Activated naive CD4-positive, alpha-beta T cell treated with anti-CD3 and anti-CD28 coated beads for 36 hours (primary cell): ENCODE measurements at regions not wholly inside any gene's neighbourhood (a gene's known extent, or its start where the extent isn't known, plus 50 kb on each side); places are given as distances from the start of the nearest gene placed in this dataset.

ENCODE experiments used
- CTCF ChIA-PET: fragments of 350-600 bp; sonication (Branson Sonifier 250); formaldehyde crosslinking; loops from one replicate; lab custom pipeline; 2021; ENCODE audit warnings: antibody characterized with exemption; lab: Charles Lee
- DNase-seq: peaks from one replicate; pipeline ENCODE4 v3.0.0-alpha.2; 2020
- H3K27ac Mint-ChIP-seq: one replicate; pipeline ENCODE4 v1.8.0; 2021; ENCODE audit warnings: mild to moderate bottlenecking, mixed read lengths
- H3K27me3 Mint-ChIP-seq: one replicate; pipeline ENCODE4 v1.8.0; 2021; ENCODE audit warnings: low read depth, mixed read lengths
- H3K36me3 Mint-ChIP-seq: one replicate; pipeline ENCODE4 v1.8.0; 2021; ENCODE audit warnings: low read depth, mixed read lengths
- H3K4me1 Mint-ChIP-seq: one replicate; pipeline ENCODE4 v1.8.0; 2021; ENCODE audit warnings: low read depth, mixed read lengths
- H3K4me3 Mint-ChIP-seq: one replicate; pipeline ENCODE4 v1.8.0; 2021; ENCODE audit warnings: mild to moderate bottlenecking, moderate library complexity, mixed read lengths
- H3K9me3 Mint-ChIP-seq: one replicate; pipeline ENCODE4 v1.8.0; 2021; ENCODE audit warnings: mixed read lengths
- intact Hi-C: fragments of 100-400 bp; cut with micrococcal nuclease; formaldehyde crosslinking; loops from one replicate; pipeline ENCODE4 v1.15.1; 2023

DNA sequence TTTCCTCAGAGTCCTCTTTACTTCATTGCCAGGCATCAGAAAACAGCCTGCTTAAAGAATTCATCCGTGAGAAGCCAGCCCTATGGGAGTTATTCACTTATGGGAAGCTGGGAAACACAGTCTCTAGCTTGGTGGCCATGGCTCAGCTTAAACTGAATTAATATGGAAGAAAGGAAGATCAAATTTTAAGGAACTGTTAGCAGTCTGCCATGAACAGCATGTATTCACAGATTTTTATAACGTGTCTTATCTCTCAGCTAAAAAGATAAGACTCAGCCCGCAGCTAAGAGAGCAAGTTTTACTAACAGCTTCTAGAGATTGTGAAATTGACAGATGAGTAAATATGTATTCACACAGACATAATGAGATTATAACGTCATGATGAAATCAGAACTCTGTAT lies 253.7 kb upstream of the RXFP2 start:
- Mint-ChIP-seq H3K4me3 (no peak overlapping the region), H3K9me3 (no peaks in the 10 kb centered on the region), H3K27ac (no peak overlapping the region), H3K36me3 (no peaks in the 10 kb centered on the region), H3K27me3 (no peaks in the 10 kb centered on the region), H3K4me1 (no peaks in the 10 kb centered on the region)
- intact Hi-C loops, result no loop called here
- CTCF ChIA-PET, result no interaction called here
- no peak for DNase-seq

DNA sequence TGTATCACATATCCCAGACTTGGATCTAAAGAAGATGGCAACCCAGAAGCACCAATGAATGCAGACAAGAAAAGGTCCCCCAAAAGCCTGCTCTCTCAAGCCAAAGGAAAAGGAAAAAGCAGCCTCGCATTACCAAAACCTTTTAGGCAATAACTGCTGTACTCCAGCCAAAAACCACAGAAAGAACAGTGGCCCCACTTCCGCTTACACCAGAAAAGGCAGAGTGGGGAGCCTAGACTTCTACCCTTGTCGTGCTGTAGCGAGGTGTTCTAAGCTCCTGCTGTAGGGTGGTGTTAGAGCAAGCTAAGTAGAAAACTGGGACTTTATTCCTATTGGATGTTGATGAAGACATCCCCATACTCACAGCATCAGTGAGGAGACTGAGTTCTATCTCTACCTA lies 244.0 kb upstream of the RXFP2 start:
- Mint-ChIP-seq H3K4me1 (no peaks in the 10 kb centered on the region), H3K4me3 (no peak overlapping the region), H3K27ac (no peak overlapping the region), H3K36me3 (no peaks in the 10 kb centered on the region), H3K27me3 (peaks cover 10% of the 10 kb centered on the region), H3K9me3 (peaks cover 9% of the 10 kb centered on the region)
- intact Hi-C loops, result no loop called here
- CTCF ChIA-PET, result interaction anchor here (0.7 kb wide), 1 partner anchor 23 kb away, joined by 4 read pairs; no protein-coding TSS in a partner anchor
- no peak for DNase-seq

DNA sequence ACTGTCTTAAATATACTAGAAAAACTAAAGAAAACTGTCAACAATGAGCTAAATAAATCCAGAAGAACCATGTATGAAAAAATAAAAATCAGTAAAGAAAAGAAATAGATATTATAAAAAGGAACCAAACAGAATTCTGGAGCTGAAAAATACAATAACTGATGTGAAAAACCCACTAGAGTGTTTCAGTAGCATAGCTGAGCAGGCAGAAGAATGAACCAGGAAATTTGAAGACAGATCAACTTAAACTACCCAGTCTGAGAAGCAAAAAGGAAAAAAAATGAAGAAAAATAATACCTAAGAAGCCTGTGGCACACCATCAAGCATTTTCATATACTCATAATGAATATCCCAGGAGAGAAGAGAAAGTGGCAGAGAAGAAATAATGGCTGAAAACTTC lies 240.1 kb upstream of the RXFP2 start:
- no peak for DNase-seq
- H3K9me3 Mint-ChIP-seq, result peaks cover 9% of the 10 kb centered on the region
- H3K36me3 Mint-ChIP-seq, result no peaks in the 10 kb centered on the region
- no peak overlapping the region for H3K27ac Mint-ChIP-seq
- intact Hi-C loops, result no loop called here
- H3K4me3 Mint-ChIP-seq, result no peak overlapping the region
- no peaks in the 10 kb centered on the region for H3K4me1 Mint-ChIP-seq
- H3K27me3 Mint-ChIP-seq, result peaks cover 3% of the 10 kb centered on the region
- CTCF ChIA-PET, result no interaction called here

DNA sequence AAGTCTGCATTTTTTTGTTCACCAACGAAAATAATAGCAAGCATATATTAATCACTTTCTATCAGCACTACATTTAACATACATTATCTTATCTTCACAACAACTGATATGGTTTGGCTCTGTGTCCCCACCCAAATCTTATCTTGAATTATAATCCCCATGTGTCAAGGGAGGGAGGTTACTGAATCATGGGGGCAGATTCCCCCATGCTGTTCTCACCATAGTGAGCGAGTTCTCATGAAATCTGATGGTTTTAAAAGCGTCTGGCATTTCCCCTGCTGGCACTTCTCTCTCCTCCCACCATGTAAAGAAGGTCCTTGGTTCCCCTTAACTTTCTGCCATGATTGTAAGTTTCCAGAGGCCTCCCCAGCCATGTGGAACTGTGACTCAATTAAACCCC lies 235.7 kb upstream of the RXFP2 start:
- no peak for DNase-seq
- Mint-ChIP-seq H3K27ac (no peak overlapping the region), H3K36me3 (no peaks in the 10 kb centered on the region), H3K4me1 (no peaks in the 10 kb centered on the region), H3K9me3 (peaks cover 7% of the 10 kb centered on the region), H3K27me3 (peaks cover 3% of the 10 kb centered on the region), H3K4me3 (no peak overlapping the region)
- CTCF ChIA-PET, result no interaction called here
- intact Hi-C loops, result no loop called here

DNA sequence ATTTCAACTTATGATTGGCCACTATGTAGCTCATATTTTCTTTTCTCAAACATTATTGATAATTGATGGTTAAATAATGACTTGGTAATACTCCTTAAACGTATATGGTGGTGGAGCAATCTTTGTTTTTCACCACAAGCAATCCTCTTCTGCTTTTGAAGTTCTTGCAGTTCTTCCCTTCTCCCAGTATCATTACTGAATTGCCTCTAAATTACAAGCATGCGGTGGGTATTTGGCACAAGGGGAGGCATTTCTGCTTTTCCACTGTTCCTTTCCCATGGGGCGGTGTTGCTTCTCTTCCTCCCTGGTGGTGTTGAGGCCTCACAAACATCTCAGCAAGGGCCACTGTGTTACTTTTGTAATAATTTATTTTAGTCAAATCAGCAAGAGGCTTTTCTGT lies 234.4 kb upstream of the RXFP2 start:
- Mint-ChIP-seq H3K4me3 (no peak overlapping the region), H3K27ac (no peak overlapping the region), H3K4me1 (no peaks in the 10 kb centered on the region), H3K27me3 (no peaks in the 10 kb centered on the region), H3K9me3 (no peaks in the 10 kb centered on the region), H3K36me3 (no peaks in the 10 kb centered on the region)
- CTCF ChIA-PET, result no interaction called here
- DNase-seq, result no peak
- intact Hi-C loops, result no loop called here

DNA sequence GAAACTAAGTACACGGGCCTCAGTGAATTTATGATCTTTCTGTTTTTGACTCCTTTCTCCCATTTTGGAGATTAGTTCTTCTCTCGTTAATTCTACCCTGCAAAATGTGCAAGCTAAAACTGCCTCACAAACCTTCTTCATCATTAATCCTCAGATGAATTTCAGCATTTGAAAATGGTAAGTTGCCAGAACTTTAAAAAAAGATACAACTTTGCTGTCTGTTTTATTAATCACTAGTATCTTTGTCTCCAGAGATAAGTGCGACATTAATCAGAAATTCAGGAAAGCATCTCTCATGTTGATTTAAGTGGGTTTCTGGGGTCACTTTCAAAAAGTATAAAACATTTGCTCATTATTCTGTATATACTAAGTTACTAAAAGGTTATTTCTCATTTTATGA lies 227.0 kb upstream of the RXFP2 start:
- peaks cover 4% of the 10 kb centered on the region for H3K27me3 Mint-ChIP-seq
- no peak overlapping the region for H3K4me3 Mint-ChIP-seq
- no peaks in the 10 kb centered on the region for H3K36me3 Mint-ChIP-seq
- H3K27ac Mint-ChIP-seq, result no peak overlapping the region
- CTCF ChIA-PET, result no interaction called here
- intact Hi-C loops, result no loop called here
- no peaks in the 10 kb centered on the region for H3K4me1 Mint-ChIP-seq
- no peaks in the 10 kb centered on the region for H3K9me3 Mint-ChIP-seq
- DNase-seq, result no peak

DNA sequence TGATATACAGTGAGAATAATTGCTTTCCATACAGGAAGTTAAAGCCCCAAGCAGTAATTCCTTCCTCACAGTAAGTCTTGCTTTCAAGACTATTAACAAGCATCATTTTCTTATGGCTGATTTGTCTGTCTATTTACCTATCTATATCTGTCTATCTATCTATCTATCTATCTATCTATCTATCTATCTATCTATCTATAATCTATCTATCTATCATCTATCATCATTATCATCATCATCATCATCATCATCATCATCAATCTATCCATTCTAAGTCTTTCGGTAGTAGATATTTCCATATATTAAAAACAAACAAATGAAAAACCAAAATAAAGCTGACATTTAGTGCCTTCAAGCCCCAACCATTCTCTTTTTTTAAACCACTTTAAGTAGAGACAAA lies 224.4 kb upstream of the RXFP2 start:
- intact Hi-C loops, result no loop called here
- no peak overlapping the region for H3K4me3 Mint-ChIP-seq
- H3K27ac Mint-ChIP-seq, result no peak overlapping the region
- H3K9me3 Mint-ChIP-seq, result no peaks in the 10 kb centered on the region
- DNase-seq, result no peak
- CTCF ChIA-PET, result no interaction called here
- H3K36me3 Mint-ChIP-seq, result no peaks in the 10 kb centered on the region
- no peaks in the 10 kb centered on the region for H3K4me1 Mint-ChIP-seq
- H3K27me3 Mint-ChIP-seq, result peaks cover 4% of the 10 kb centered on the region

DNA sequence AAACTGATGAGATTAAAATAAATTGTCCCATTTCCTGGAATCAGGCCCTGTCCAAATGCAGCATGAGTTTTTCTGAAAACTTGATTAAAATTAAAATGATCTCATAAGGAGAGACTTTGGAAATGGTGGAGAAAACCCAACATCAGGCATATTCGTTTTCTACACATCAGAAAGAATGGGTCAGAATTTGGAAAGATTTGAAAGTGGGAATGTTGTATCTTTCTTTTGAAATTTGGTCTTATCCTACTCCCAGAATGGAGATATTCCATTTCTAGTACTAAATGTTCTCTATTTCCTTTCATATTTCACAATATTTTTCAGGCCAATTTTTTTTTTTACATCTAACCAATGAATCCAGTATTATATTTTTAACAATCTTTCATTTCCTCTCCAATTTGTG lies 223.9 kb upstream of the RXFP2 start:
- H3K4me3 Mint-ChIP-seq, result no peak overlapping the region
- no peak for DNase-seq
- H3K27ac Mint-ChIP-seq, result no peak overlapping the region
- H3K9me3 Mint-ChIP-seq, result no peaks in the 10 kb centered on the region
- H3K36me3 Mint-ChIP-seq, result no peaks in the 10 kb centered on the region
- peaks cover 4% of the 10 kb centered on the region for H3K27me3 Mint-ChIP-seq
- intact Hi-C loops, result no loop called here
- CTCF ChIA-PET, result no interaction called here
- no peaks in the 10 kb centered on the region for H3K4me1 Mint-ChIP-seq

DNA sequence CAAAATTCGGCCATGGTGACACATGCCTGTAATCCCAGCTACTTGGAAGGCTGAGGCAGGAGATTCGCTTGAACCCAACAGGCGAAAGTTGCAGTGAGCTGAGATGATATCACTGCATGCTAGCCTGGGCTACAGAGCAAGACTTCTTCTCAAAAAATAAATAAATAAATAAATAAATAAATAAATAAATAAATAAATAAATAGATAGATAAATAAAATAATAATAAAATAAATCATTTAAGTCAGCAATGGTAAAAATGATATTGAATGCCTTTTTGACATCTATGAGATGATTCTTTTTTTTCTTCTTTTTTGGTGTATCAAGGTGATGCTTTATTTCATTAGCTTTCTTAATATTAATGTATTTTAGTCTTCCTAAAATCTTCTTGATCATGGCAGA lies 221.7 kb upstream of the RXFP2 start:
- no peaks in the 10 kb centered on the region for H3K4me1 Mint-ChIP-seq
- DNase-seq, result no peak
- H3K27me3 Mint-ChIP-seq, result no peaks in the 10 kb centered on the region
- no peaks in the 10 kb centered on the region for H3K36me3 Mint-ChIP-seq
- H3K27ac Mint-ChIP-seq, result no peak overlapping the region
- H3K4me3 Mint-ChIP-seq, result no peak overlapping the region
- intact Hi-C loops, result no loop called here
- CTCF ChIA-PET, result no interaction called here
- H3K9me3 Mint-ChIP-seq, result no peaks in the 10 kb centered on the region

DNA sequence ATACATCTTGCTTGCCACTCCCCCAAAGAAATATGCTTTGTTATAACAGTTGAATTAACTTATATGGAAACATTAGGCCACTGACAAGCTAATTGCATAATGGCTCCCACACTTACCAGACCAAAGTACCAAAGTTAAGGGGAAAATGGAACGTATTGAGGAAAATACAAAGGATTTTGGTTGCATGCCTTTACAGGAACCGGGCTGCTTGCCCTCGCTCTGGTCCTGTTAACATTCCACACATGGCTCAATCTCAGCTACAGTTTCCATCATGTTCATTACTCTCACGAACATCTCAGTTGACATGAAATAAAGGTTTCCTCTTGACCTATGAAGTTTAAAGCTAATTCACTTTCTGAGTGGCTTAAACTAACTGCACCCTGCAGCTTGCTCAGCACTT lies 220.7 kb upstream of the RXFP2 start:
- H3K27me3 Mint-ChIP-seq, result no peaks in the 10 kb centered on the region
- no peak overlapping the region for H3K27ac Mint-ChIP-seq
- intact Hi-C loops, result no loop called here
- no peak overlapping the region for H3K4me3 Mint-ChIP-seq
- no peak for DNase-seq
- H3K36me3 Mint-ChIP-seq, result no peaks in the 10 kb centered on the region
- H3K4me1 Mint-ChIP-seq, result no peaks in the 10 kb centered on the region
- no peaks in the 10 kb centered on the region for H3K9me3 Mint-ChIP-seq
- CTCF ChIA-PET, result interaction anchor here (0.5 to 1.1 kb wide), 3 partner anchors 24 to 282 kb away, joined by 3 to 4 read pairs (median 3); no protein-coding TSS in a partner anchor

DNA sequence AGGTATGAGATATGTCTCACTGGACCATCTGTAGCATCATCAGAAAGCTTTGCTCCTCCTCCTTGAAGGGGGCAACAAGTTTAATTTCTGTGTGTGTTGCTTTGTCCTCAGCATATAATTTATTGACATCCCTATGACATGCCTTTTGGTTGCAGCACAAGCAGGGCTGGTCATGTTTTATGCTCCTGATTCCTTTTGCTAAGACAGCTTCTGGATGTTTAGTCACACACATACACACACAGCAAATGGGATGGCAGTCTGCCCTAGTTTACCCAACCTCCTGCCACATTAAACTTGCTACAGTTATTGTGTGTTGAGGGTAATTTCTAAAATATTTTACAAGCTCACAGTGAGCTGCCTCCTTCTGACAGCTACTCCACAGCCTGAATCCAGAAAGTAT lies 217.9 kb upstream of the RXFP2 start:
- peaks cover 2% of the 10 kb centered on the region for H3K27me3 Mint-ChIP-seq
- intact Hi-C loops, result no loop called here
- no peak for DNase-seq
- H3K36me3 Mint-ChIP-seq, result no peaks in the 10 kb centered on the region
- H3K27ac Mint-ChIP-seq, result no peak overlapping the region
- no peak overlapping the region for H3K4me3 Mint-ChIP-seq
- no peaks in the 10 kb centered on the region for H3K4me1 Mint-ChIP-seq
- CTCF ChIA-PET, result no interaction called here
- no peaks in the 10 kb centered on the region for H3K9me3 Mint-ChIP-seq

DNA sequence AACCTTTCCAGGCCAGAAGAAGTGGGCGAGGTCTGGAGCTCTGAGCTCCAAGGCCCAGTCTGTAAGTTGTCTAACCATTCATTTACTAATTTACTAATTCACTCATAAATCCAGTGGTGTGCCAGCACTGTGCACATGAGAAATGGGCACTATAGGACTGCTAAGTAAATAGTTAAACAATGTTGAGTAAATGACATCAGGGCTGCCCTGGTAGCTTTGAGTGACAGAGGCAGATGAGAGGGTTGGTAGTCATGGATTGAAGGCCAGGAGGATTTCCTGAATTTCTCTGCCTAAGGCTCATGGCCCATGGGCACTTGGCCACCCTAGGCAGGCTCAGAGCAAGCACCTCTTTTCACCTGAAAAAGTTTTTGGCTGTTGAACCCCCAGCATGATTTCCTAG lies 216.9 kb upstream of the RXFP2 start:
- no peak for DNase-seq
- no peak overlapping the region for H3K27ac Mint-ChIP-seq
- no peak overlapping the region for H3K4me3 Mint-ChIP-seq
- CTCF ChIA-PET, result no interaction called here
- peaks cover 2% of the 10 kb centered on the region for H3K27me3 Mint-ChIP-seq
- H3K36me3 Mint-ChIP-seq, result no peaks in the 10 kb centered on the region
- intact Hi-C loops, result no loop called here
- H3K9me3 Mint-ChIP-seq, result no peaks in the 10 kb centered on the region
- H3K4me1 Mint-ChIP-seq, result no peaks in the 10 kb centered on the region

DNA sequence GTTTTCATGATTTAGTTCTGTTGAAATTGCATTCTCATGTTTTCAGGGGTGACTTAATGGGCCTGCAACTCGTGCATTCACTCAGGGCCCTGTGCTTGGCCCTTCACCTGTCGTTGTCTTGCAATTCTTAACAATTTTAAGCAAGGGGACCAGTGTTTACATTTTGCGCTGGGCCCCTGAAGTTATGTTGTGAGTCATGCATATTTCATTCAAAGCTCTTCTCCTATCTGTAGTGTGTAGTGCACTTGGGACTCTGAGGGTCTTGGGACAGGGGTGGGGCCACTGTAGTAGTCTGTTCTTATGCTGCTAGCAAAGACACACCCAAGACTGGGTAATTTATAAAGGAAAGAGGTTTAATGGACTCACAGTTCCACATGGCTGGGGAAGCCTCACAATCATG lies 211.2 kb upstream of the RXFP2 start:
- no peak overlapping the region for H3K27ac Mint-ChIP-seq
- no peaks in the 10 kb centered on the region for H3K36me3 Mint-ChIP-seq
- CTCF ChIA-PET, result no interaction called here
- no peak overlapping the region for H3K4me3 Mint-ChIP-seq
- no peak for DNase-seq
- intact Hi-C loops, result no loop called here
- H3K4me1 Mint-ChIP-seq, result no peaks in the 10 kb centered on the region
- H3K9me3 Mint-ChIP-seq, result no peaks in the 10 kb centered on the region
- peaks cover 2% of the 10 kb centered on the region for H3K27me3 Mint-ChIP-seq

DNA sequence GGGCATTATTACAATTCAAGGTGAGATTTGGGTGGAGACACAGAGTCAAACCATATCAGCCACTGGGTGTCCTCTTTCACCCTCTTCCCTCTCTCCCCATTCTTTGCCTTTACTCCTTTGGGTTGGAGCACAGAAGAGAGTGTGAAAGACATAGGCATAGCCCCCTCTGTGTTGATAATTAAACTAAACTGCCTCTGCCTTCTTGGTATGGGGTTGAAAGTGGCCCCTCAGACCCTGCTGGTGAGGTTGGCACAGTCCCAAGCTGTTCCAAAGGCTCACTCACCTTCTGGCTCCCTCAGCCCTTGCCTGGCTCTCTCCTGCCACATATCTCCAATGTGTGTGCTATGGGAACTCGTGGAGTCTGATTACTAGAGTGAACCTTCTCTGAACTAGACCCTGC lies 210.6 kb upstream of the RXFP2 start:
- H3K4me3 Mint-ChIP-seq, result no peak overlapping the region
- H3K36me3 Mint-ChIP-seq, result no peaks in the 10 kb centered on the region
- CTCF ChIA-PET, result no interaction called here
- peaks cover 2% of the 10 kb centered on the region for H3K27me3 Mint-ChIP-seq
- H3K9me3 Mint-ChIP-seq, result no peaks in the 10 kb centered on the region
- DNase-seq, result no peak
- intact Hi-C loops, result no loop called here
- no peaks in the 10 kb centered on the region for H3K4me1 Mint-ChIP-seq
- H3K27ac Mint-ChIP-seq, result no peak overlapping the region
